ENCODE measurements at regions not wholly inside any gene's neighbourhood (a gene's known extent, or its start where the extent isn't known, plus 50 kb on each side); places are given as distances from the start of the nearest gene placed in this dataset.

GRCh38 chr6:48624631-48625030 lies 513.6 kb upstream of the PTCHD4 start:
- TF ChIP-seq CTCF (IDR thresholded peaks at IDR 0.05; ENCODE audit: borderline replicate concordance, control extremely low read depth, extremely low read depth, insufficient read depth, missing control alignments), result no peak
- in situ Hi-C loops (cut with MboI; ENCODE audit: low sequenced_read_pairs, unreplicated experiment), result no loop called here
- DNase-seq (ENCODE audit: low spot score), result no peak

GRCh38 chr6:48619771-48620170 lies 508.8 kb upstream of the PTCHD4 start:
- DNase-seq (ENCODE audit: low spot score), result no peak
- in situ Hi-C loops (cut with MboI; ENCODE audit: low sequenced_read_pairs, unreplicated experiment), result no loop called here
- TF ChIP-seq CTCF (IDR thresholded peaks at IDR 0.05; ENCODE audit: borderline replicate concordance, control extremely low read depth, extremely low read depth, insufficient read depth, missing control alignments), result no peak

GRCh38 chr6:48615041-48615440 lies 504.0 kb upstream of the PTCHD4 start:
- no peak for DNase-seq (ENCODE audit: low spot score)
- in situ Hi-C loops (cut with MboI; ENCODE audit: low sequenced_read_pairs, unreplicated experiment), result no loop called here
- no peak for TF ChIP-seq CTCF (IDR thresholded peaks at IDR 0.05; ENCODE audit: borderline replicate concordance, control extremely low read depth, extremely low read depth, insufficient read depth, missing control alignments)

GRCh38 chr6:48614326-48614725 lies 503.3 kb upstream of the PTCHD4 start:
- TF ChIP-seq CTCF (IDR thresholded peaks at IDR 0.05; ENCODE audit: borderline replicate concordance, control extremely low read depth, extremely low read depth, insufficient read depth, missing control alignments), result no peak
- in situ Hi-C loops (cut with MboI; ENCODE audit: low sequenced_read_pairs, unreplicated experiment), result no loop called here
- no peak for DNase-seq (ENCODE audit: low spot score)

- in situ Hi-C loops (cut with MboI; ENCODE audit: low sequenced_read_pairs, unreplicated experiment), result no loop called here
- DNase-seq (ENCODE audit: low spot score), result no peak
- TF ChIP-seq CTCF (IDR thresholded peaks at IDR 0.05; ENCODE audit: borderline replicate concordance, control extremely low read depth, extremely low read depth, insufficient read depth, missing control alignments), result no peak
Observed at GRCh38 chr6:48613231-48613949, 502.4 kb upstream of the PTCHD4 start.

- no peak for TF ChIP-seq CTCF (IDR thresholded peaks at IDR 0.05; ENCODE audit: borderline replicate concordance, control extremely low read depth, extremely low read depth, insufficient read depth, missing control alignments)
- in situ Hi-C loops (cut with MboI; ENCODE audit: low sequenced_read_pairs, unreplicated experiment), result no loop called here
- no peak for DNase-seq (ENCODE audit: low spot score)
Observed at GRCh38 chr6:48611332-48611731, 500.3 kb upstream of the PTCHD4 start.

Data from GM13976 (cell line).